Neural progenitor cell (in vitro differentiated cells): ENCODE measurements at regions not wholly inside any gene's neighbourhood (a gene's known extent, or its start where the extent isn't known, plus 50 kb on each side); places are given as distances from the start of the nearest gene placed in this dataset.

Source experiments
- CTCF ChIP-seq: fragments of 200-600 bp; sonication (generic); IDR thresholded peaks from 2 replicates; pipeline ENCODE4 v1.5.1; 2017; ENCODE audit warnings: antibody characterized with exemption, mild to moderate bottlenecking
- EZH2 ChIP-seq: fragments of 200-600 bp; sonication (generic); IDR thresholded peaks from 2 replicates; pipeline ENCODE4 v1.6.1; 2017; ENCODE audit warnings: antibody characterized with exemption, mild to moderate bottlenecking, moderate library complexity

- no peak for TF ChIP-seq CTCF
- TF ChIP-seq EZH2 = no peak
These were observed 511.5 kb downstream of the TOX3 start for GRCh38 chr16:52035436-52035835.
